T1000 (cell line): ENCODE measurements at regions not wholly inside any gene's neighbourhood (a gene's known extent, or its start where the extent isn't known, plus 50 kb on each side); places are given as distances from the start of the nearest gene placed in this dataset.
A peak's percentile ranks its signal among the peaks of the same experiment; 100 is the strongest.

Experiments
- DNase-seq: peaks from one replicate; lab custom pipeline; 2025; ENCODE audit warnings: mixed read lengths; lab: John Stamatoyannopoulos, UW

DNA sequence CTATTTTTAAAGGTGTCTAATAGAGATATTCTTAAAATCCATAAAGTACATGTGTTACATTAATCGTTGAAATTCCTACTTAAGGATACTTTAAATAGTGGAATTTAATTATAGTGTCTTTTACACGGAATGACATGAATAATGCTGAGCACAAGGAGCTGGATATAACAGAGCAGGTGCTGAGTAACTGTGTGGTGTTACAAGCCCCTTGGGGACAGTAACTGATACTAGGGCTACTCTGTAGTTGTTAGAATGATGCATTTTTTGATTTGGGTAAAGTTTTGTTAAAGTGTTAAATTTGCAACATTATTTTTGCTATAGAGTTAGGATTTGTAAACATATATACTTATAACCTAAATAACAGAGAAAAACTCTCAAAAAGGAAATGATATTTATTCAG is 1496.1 kb downstream of the OTOL1 start:
- DNase-seq: no peak

DNA sequence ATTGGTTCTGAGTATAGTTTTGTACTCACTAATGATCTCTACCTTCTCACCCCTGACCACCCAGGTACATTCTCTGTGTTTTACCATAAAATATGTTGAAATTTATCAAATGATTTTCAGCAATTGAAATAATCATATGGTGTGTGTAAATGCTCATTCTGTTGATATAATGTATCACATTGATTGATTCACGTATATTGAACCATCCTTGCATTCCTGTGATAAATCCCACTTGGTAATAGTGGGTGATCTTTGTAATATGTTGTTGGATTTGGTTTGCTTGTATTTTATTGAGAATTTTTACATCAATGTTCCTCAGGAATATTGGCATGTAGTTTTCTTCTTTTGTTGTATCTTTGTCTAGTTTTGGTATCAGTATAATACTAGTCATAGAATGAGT is 1497.6 kb downstream of the OTOL1 start:
- no peak for DNase-seq

DNA sequence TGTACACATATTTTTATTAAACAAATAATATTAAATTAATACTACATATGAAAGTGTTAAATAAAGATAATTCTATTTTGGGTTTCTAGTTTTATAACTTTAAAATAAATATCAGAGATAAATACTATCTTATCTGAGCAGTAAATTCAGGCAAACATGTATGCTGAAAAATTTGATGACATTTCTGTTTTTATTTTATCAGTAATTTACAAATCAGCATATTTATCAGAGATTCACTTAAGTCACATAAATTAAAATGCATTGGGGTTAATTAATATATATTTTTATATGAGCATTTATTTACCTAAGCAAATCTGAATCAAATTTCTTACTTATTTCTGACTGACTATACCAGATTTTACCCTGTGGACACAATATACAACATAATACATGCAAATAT is 1499.8 kb downstream of the OTOL1 start:
- no peak for DNase-seq

DNA sequence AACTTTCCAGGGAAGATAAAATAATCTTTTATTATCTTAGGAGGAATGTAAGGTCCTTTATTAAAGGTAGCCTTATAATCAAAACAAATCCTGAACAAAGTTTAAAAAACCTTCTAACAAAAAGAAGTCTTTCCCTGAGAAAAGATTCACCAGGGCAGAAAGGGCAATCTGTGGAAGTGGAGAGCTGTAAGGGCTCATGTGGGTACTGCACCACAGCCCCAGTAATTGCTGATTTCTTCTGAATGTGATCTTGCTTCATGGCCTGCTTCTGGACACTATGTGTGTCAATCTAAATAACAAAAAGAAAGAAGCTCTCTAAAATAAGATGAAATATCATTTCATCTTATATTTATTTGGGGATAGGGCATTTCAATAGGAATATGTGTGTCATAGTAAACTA is 1501.6 kb downstream of the OTOL1 start:
- DNase-seq: no peak

DNA sequence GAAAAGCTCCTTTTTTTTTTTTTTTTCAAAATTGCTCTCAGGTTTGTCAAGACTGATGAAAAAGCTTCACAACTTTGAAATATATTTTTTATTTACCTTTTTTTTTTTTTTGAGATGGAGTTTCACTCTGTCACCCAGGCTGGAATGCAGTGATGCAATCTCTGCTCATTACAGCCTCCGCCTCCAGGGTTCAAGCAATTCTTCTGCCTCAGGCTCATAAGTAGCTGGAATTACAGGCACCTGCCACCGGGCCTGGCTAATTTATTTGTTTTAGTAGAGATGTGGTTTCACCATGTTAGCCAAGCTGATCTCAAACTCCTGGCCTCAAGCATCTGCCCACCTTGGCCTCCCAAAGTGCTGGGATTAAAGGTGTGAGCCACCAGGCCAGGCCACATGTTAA is 1515.0 kb downstream of the OTOL1 start:
- DNase-seq: no peak

DNA sequence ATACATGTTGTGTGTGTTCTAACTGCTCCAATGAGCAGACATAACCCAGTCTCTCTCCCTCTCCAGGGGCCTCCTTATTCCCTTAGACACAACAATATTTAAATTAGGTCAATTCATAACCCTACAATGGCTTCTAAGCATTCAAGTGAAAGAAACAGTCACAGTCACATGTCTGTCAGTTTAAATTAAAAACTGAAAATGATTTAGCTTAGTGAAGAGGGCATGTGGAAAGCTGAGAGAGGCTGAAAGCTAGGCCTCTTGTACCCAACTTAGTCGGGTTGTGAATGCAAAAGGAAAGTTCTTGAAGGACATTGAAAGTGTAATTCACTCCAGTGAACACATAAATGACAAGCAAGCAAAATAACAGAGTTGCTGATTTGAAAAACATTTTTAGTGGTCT is 1519.6 kb downstream of the OTOL1 start:
- DNase-seq: no peak

DNA sequence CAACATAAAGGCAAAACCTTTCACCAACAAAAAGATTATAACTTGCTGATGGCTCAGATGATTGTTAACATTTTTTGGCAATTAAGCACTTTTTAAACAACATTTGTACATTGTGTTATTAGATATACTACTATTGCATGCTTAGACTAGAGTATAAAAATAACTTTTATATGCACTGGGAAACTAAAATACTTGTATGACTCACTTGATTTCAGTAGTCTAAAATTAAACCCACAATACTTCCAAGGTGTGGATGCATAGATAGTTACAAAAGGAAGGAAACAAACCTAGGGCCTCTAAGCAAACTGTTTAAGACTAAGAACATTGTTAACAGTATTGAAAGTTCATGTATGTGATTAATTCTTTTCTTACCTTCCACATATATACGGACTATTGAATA is 1521.5 kb downstream of the OTOL1 start:
- no peak for DNase-seq

DNA sequence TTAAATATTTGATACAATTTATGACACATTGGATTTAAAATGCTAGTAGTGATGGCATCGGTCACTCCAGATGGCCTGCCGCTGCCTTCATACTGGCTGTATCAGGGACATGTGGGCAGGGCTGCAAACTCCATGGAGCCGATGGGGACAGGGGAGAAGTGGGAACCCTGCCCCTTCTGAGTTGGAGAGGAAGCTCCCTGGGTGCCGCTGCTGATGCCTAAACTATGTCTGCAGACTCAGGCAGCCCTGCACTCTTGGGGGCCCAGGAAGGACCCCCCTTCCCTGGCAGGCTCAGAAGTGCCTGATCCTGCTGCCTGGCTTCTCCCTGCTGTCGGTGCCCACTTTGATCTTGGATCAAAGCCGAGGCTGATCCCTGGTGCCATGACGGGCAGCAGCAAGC is 1522.1 kb downstream of the OTOL1 start:
- DNase-seq: no peak

DNA sequence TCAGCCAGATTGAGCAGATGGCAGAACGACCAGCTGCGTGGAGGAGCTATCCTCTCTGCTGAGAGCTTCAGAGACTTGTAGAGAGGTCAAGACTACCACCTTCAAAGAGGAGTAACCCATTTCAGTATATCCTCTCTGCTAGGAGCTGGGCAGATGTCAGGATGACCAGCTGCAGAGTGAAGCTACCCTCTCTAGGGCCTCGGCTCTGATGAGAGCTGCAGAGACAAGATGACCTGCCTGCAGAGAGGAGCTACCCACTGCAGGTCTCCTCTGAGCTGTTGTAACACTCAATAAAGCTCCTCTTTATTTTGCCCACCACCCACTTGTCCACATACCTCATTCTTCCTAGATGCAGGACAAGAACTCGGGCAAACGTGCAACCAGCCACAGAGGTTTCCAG is 1522.7 kb downstream of the OTOL1 start:
- DNase-seq: no peak

DNA sequence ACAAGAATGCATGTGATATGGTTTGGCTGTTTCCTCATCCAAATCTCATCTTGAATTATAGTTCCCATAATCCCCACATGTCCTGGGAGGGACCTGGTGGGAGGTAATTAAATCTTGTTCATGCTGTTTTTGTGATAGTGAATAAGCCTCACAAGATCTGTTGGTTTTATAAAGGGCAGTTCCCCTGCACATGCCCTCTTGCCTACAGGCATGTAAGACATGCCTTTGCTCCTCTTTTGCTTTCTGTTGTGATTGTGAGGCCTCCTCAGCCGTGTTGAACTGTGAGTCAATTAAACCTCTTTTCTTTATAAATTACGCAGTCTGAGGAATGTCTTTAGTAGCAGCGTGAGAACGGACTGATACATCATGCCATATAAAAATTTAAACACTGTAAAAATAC is 1537.0 kb downstream of the OTOL1 start:
- no peak for DNase-seq

DNA sequence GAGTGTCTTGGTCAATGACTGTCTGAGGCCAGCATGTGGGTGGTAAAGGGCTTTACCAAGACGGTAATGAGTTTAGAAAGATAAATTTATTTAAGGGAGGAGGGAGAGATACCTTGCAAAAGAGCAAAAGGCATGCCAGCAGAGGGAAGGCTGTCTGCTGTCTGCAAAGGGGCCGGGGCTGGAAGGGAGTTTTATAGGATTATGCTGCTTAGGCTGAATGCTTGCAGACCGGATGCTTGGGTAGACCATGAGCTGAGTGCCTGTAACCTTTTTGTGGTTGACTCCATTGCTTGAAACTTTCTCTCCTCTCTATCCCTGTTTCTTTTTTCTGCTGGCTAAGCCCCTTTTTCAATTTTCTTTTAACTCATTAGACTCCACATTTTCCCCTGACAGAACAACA is 1543.0 kb downstream of the OTOL1 start:
- no peak for DNase-seq

DNA sequence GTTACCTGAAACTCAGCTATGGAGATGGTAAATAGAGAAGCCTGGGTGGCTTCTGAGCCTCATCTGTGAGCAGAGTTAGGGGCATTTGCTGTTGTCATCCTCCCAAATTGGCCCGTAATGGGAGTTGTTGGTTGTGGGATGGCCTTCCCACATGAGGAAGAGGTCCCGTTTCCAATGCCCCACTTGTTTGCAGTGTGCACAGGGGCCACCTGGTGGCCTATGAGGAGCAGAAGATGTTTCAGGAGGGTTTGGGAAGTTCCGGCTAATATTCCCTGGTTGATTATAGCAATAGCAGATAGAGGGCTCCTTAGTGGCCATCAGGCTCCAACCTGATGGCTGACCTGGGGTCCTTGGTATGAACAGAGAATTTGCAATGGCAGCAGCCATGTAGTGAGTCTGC is 1546.5 kb downstream of the OTOL1 start:
- no peak for DNase-seq

DNA sequence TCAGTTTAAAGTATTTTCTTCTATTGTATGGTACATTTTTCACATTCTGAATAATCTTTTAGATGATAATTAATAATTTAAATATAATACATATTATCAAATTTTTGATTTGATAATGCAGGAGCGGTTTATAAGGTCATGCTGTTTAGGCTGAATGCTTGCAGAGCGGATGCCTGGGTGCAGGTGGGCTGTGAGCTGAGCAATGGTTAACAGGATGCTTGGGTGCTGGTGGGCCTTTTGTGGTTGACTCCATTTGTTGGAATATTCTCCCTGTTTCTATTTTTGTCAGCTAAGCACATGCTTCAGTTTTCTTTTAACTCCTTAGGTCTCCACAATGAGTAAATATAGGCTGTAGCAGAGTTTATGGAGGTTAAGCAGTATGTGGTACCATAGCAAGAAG is 1549.3 kb downstream of the OTOL1 start:
- DNase-seq: no peak

DNA sequence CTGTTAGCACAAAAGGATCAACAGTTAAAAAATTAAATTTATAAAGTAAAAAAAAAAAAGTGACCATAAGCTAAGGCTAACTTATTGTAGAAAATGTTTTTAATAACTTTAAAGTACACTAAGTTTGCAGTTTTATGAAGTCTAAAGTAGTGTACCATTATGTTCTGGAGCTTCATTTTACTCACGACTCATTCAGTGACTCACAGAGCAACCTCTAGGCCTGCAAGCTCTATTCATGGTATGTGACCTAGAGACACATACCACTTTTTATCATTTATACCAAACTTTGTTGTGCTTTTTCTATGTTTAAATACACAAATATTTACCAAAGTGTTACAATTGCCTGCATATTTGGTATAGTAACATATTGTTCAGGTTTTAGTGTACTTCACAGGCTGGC is 1552.3 kb downstream of the OTOL1 start:
- DNase-seq: no peak

DNA sequence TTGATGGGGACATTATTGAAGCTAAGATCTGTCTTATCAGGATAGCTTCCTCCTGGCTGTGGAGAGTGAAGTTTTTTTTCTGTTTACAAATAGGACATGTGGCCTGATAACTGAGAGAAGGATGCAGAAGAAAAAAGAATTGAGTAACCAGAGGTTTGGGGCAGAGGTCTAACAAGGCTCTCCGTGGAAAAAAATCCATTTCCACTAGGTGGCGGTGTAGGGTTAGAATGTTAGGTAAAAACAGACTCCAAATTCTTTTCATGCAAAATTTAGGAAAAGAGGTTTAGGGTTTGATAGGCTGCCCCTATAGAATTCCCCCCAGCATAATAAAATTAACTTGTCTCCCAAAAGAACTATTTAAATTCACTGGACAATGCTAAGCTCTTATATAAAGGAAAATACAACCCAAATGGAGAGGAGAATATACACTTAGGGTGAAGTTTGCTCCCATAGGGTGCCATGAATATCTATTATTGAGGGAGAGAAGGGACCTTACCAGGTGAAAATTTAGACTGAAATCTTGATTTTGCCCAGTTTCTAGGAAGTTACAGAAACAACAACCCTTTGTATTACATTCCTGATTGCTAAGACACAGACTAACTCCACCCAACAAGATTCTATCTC is 1560.4 kb downstream of the OTOL1 start:
- DNase-seq: peak; percentile 6

DNA sequence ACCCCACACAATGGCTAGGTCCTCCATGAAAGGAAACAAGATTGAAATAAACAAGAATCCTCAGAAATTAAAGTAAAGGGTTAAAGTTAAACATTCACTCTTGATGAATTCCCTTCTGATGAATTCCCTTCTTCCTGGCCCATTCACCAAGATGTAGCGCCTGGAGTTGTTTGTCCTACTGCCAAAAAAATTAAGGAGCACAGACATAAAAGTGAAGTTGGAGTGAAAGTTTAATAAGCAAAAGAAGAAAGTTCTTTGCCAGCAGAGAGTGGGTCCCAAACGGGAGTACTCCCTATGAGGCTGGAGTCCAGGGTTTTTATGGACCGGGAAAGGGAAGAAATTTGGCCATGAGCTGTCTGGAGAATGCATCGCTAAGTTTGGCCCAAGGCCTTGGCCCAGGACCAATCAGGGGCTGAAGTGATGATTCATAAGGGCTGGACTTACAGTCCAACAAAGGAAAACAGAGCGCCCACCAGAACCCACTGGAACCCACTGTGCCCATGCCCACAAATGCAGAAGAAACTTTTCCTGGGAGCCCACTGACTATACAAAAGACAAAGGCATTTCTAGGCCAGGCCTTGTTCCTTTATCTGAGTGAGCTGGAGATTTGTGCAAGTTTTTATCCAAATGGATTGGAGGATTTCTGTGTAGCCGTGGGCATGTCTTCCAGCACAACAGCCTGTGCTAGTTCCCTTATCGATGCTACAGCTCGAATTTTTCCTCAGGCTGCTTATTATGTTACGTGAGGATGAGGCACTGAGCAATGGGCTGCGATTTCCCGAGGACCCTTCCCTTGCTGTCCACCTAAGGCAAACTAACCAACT is 1561.6 kb downstream of the OTOL1 start:
- no peak for DNase-seq

DNA sequence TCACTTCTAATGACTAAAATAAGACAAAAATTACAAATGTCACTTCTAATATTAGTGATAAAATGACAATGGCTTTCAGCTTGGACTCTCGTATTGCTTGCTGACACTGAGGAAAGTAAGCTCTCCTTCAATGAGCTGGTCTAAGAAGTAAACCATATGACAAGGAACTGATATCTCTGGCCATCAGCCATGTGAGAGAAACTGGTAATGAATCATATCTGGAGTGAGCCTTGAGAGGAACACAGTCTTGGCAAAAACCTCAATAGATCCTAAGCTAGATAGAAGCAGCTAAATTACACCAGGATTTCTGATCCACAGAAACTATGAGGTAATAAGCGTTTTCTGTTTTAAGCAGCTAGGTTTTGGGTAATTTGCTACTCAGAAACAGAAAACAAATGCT is 1575.1 kb downstream of the OTOL1 start:
- no peak for DNase-seq
